HEK293 (cell line): ENCODE measurements at regions not wholly inside any gene's neighbourhood (a gene's known extent, or its start where the extent isn't known, plus 50 kb on each side); places are given as distances from the start of the nearest gene placed in this dataset.

Experiments used
- CTCF ChIA-PET: fragments of 350-600 bp; formaldehyde crosslinking; extraction: SDS; loops from one replicate; lab custom pipeline; 2021; ENCODE audit warnings: antibody characterized with exemption; lab: Yijun Ruan, JAX
- POLR2A ChIA-PET: fragments of 300-600 bp; formaldehyde crosslinking; extraction: SDS; loops from one replicate; lab custom pipeline; 2020; ENCODE audit warnings: antibody characterized with exemption, inconsistent platforms; lab: Yijun Ruan, JAX
- H3K27ac ChIP-seq: fragments of 200-500 bp; sonication (Bioruptor generic); 2 replicates; pipeline ENCODE4 v1.5.1; 2014; ENCODE audit warnings: low read depth, low read length, control low read depth, inconsistent platforms; ENCODE audit errors: extremely low read depth
- H3K36me3 ChIP-seq, 2 experiments: fragments of 200-500 bp in 1 of 2; sonication (Bioruptor generic) in 1 of 2; 1 replicate in 1 of 2; 2 replicates in 1 of 2; pipeline ENCODE4 v1.5.1; 2014 to 2017; ENCODE audit warnings: inconsistent platforms in 2 of 2, low read length in 2 of 2; ENCODE audit not compliant: control insufficient read depth in 2 of 2, insufficient read depth in 1 of 2
- H3K4me1 ChIP-seq: fragments of 200-500 bp; sonication (Bioruptor generic); 2 replicates; pipeline ENCODE4 v1.5.1; 2014; ENCODE audit warnings: mild to moderate bottlenecking, low read length, inconsistent platforms; ENCODE audit not compliant: control insufficient read depth, insufficient read depth
- H3K4me3 ChIP-seq: 2 replicates; pipeline ENCODE4 v1.5.1; 2011; ENCODE audit warnings: low read depth, mild to moderate bottlenecking, control low read depth, low read length, moderate library complexity
- H3K9me3 ChIP-seq: fragments of 200-500 bp; sonication (Bioruptor generic); 2 replicates; pipeline ENCODE4 v1.5.1; 2014; ENCODE audit warnings: low read depth, low read length, inconsistent platforms; ENCODE audit not compliant: control insufficient read depth, insufficient read depth
- BCL11B ChIP-seq: fragments of 450-650 bp; formaldehyde crosslinking; IDR thresholded peaks from 2 replicates; pipeline ENCODE4 v1.5.1; 2016; ENCODE audit warnings: low read depth, missing biosample characterization, missing genetic modification characterization
- FEZF1 ChIP-seq: fragments of 450-650 bp; formaldehyde crosslinking; IDR thresholded peaks from 2 replicates; pipeline ENCODE4 v1.5.1; 2016; ENCODE audit warnings: missing biosample characterization, missing genetic modification characterization
- KLF9 ChIP-seq: fragments of 450-650 bp; formaldehyde crosslinking; IDR thresholded peaks from 2 replicates; pipeline ENCODE4 v1.5.1; 2016; ENCODE audit warnings: missing biosample characterization, missing genetic modification characterization, low read depth
- MEIS1 ChIP-seq: sonication (generic); formaldehyde crosslinking; IDR thresholded peaks from 2 replicates; pipeline ENCODE4 v1.8.1; 2022; ENCODE audit warnings: missing genetic modification reagents, mild to moderate bottlenecking, borderline replicate concordance
- TRIM28 ChIP-seq: IDR thresholded peaks from 2 replicates; pipeline ENCODE4 v1.6.1; 2011; ENCODE audit warnings: low read length, control low read depth, borderline replicate concordance
- ZNF10 ChIP-seq: fragments of 450-650 bp; formaldehyde crosslinking; IDR thresholded peaks from 2 replicates; pipeline ENCODE4 v1.5.1; 2017; ENCODE audit warnings: missing biosample characterization, missing genetic modification characterization
- ZNF112 ChIP-seq: fragments of 450-650 bp; formaldehyde crosslinking; IDR thresholded peaks from 2 replicates; pipeline ENCODE4 v1.5.0; 2017; ENCODE audit warnings: missing biosample characterization, missing genetic modification characterization
- ZNF184 ChIP-seq: fragments of 450-650 bp; IDR thresholded peaks from 2 replicates; pipeline ENCODE4 v1.5.1; 2018; ENCODE audit warnings: missing biosample characterization, mild to moderate bottlenecking, missing genetic modification characterization
- ZNF2 ChIP-seq: fragments of 450-650 bp; formaldehyde crosslinking; IDR thresholded peaks from 2 replicates; pipeline ENCODE4 v1.5.1; 2016; ENCODE audit warnings: missing biosample characterization, missing genetic modification characterization
- ZNF211 ChIP-seq: fragments of 450-650 bp; formaldehyde crosslinking; IDR thresholded peaks from 2 replicates; pipeline ENCODE4 v1.5.1; 2016; ENCODE audit warnings: low read depth, missing biosample characterization, missing genetic modification characterization
- ZNF366 ChIP-seq: fragments of 450-650 bp; formaldehyde crosslinking; conservative IDR thresholded peaks from 2 replicates; pipeline ENCODE4 v1.5.1; 2016; ENCODE audit warnings: missing biosample characterization, missing genetic modification characterization
- ZNF561 ChIP-seq: fragments of 450-650 bp; IDR thresholded peaks from 2 replicates; pipeline ENCODE4 v1.5.1; 2018; ENCODE audit warnings: missing biosample characterization, missing genetic modification characterization, borderline replicate concordance
- ZNF571 ChIP-seq: fragments of 450-650 bp; formaldehyde crosslinking; IDR thresholded peaks from 2 replicates; pipeline ENCODE4 v1.5.0; 2017; ENCODE audit warnings: missing biosample characterization, missing genetic modification characterization
- ZNF610 ChIP-seq: fragments of 450-650 bp; formaldehyde crosslinking; IDR thresholded peaks from 2 replicates; pipeline ENCODE4 v1.5.1; 2016; ENCODE audit warnings: missing biosample characterization, missing genetic modification characterization, borderline replicate concordance
- ZNF626 ChIP-seq: fragments of 450-650 bp; sonication (Bioruptor Pico); formaldehyde crosslinking; IDR thresholded peaks from 2 replicates; pipeline ENCODE4 v1.5.1; 2018; ENCODE audit warnings: missing biosample characterization, missing genetic modification characterization, inconsistent platforms
- ZNF658 ChIP-seq: fragments of 450-650 bp; formaldehyde crosslinking; IDR thresholded peaks from 2 replicates; pipeline ENCODE4; 2016; ENCODE audit warnings: missing biosample characterization, missing genetic modification characterization
- ZNF670 ChIP-seq: fragments of 450-650 bp; formaldehyde crosslinking; IDR thresholded peaks from 2 replicates; pipeline ENCODE4 v1.5.1; 2016; ENCODE audit warnings: missing biosample characterization, missing genetic modification characterization, low read depth
- ZNF830 ChIP-seq: fragments of 450-650 bp; IDR thresholded peaks from 2 replicates; pipeline ENCODE4 v1.5.0; 2018; ENCODE audit warnings: missing biosample characterization, missing genetic modification characterization, low read depth, mild to moderate bottlenecking, moderate library complexity
- ZSCAN23 ChIP-seq: fragments of 450-650 bp; formaldehyde crosslinking; IDR thresholded peaks from 2 replicates; pipeline ENCODE4 v1.5.1; 2016; ENCODE audit warnings: missing biosample characterization, missing genetic modification characterization
- TF ChIP-seq, protein P1 (sequence below): fragments of 450-650 bp; formaldehyde crosslinking; IDR thresholded peaks from 2 replicates; pipeline ENCODE4; 2016; ENCODE audit warnings: missing biosample characterization, missing genetic modification characterization
- TF ChIP-seq, protein P2 (sequence below): fragments of 450-650 bp; formaldehyde crosslinking; IDR thresholded peaks from 2 replicates; pipeline ENCODE4 v1.5.1; 2016; ENCODE audit warnings: missing biosample characterization, missing genetic modification characterization
- TF ChIP-seq, protein P3 (sequence below): fragments of 450-650 bp; formaldehyde crosslinking; IDR thresholded peaks from 2 replicates; pipeline ENCODE4 v1.5.1; 2016; ENCODE audit warnings: missing biosample characterization, missing genetic modification characterization, borderline replicate concordance
- TF ChIP-seq, protein P4 (sequence below): fragments of 450-650 bp; formaldehyde crosslinking; IDR thresholded peaks from 2 replicates; pipeline ENCODE4 v1.5.1; 2017; ENCODE audit warnings: missing biosample characterization, missing genetic modification characterization

DNA sequence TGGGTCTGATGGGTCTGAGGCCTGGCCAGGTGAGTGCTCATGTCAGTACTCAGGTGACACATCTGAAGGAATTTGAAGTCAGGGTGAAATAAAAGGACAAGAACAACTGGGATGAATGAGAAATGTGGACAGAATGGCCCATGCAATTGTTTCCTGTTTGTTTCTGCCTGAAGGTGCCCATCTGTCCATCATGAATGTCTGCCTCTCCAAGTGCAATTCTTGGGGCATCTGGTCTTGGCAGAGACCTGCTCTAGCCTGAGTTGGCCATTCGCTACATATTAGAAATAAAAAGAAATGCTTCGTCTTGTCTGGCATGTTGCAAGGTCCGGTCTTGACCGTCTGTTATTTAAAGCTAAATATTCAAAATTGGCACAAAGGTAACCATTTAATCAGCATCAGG, 142.0 kb upstream of the AGBL1 start:
- no peak overlapping the region for H3K4me3 ChIP-seq
- no peaks in the 10 kb centered on the region for H3K36me3 ChIP-seq
- H3K9me3 ChIP-seq = no peaks in the 10 kb centered on the region
- POLR2A ChIA-PET = no interaction called here
- H3K4me1 ChIP-seq = peaks cover 8% of the 10 kb centered on the region
- H3K27ac ChIP-seq = no peak overlapping the region
- no peak for TF ChIP-seq ZNF658 (tag by site-specific recombination)
- CTCF ChIA-PET = interaction anchor here (0.9 kb wide), 1 partner anchor 72 kb away, joined by 3 read pairs; no protein-coding TSS in a partner anchor

DNA sequence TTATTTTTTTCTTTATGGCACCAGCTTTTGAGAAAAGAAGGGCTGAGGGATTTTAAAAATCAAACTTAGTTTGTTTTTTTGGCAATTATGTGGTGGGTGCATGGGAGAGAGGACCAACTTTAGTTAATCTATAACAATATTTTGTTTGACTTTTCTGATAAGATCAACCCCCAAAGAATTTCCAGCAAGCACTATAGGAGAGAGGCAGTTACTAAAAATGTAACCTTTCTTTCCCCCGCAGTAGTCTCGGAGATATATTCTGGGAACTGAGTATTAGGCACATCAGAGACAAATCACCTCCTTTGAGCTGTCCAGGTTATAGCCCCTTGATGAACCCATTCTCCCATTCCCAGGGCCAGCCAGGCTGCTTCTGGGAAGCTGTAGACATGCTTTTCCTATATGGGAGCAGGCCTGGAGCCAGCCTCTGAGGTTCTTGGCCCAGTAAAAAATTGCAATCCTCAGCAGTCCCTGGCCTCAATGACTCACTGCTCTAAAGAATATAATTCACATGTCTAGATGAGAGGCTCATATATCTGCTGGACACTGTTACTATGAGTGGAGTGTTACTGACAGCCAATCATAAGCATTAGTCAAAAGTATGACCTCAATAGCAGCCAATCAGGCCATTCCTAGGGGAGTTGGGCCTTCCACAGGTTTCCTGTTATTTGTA, 138.3 kb upstream of the AGBL1 start:
- Histone ChIP-seq H3K27ac (peak overlapping the region; percentile 59), H3K4me1 (peaks cover 8% of the 10 kb centered on the region), H3K36me3 (no peaks in the 10 kb centered on the region), H3K9me3 (no peaks in the 10 kb centered on the region), H3K4me3 (no peak overlapping the region)
- CTCF ChIA-PET = interaction anchor here (1.4 kb wide), 2 partner anchors 11 to 76 kb away, joined by 3 to 5 read pairs; no protein-coding TSS in a partner anchor
- no peak for TF ChIP-seq BCL11B (tag by site-specific recombination)
- no peak for TF ChIP-seq ZNF610 (tag by site-specific recombination)
- no peak for TF ChIP-seq ZNF2 (tag by site-specific recombination)
- TF ChIP-seq, protein P1, sequence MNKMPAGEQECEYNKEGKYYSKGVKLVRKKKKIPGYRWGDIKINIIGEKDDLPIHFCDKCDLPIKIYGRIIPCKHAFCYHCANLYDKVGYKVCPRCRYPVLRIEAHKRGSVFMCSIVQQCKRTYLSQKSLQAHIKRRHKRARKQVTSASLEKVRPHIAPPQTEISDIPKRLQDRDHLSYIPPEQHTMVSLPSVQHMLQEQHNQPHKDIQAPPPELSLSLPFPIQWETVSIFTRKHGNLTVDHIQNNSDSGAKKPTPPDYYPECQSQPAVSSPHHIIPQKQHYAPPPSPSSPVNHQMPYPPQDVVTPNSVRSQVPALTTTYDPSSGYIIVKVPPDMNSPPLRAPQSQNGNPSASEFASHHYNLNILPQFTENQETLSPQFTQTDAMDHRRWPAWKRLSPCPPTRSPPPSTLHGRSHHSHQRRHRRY (tag by site-specific recombination) = no peak
- TF ChIP-seq ZNF561 (tag by site-specific recombination) = no peak
- TF ChIP-seq FEZF1 (tag by site-specific recombination) = no peak
- no peak for TF ChIP-seq ZNF184 (tag by site-specific recombination)
- TF ChIP-seq, protein P2, sequence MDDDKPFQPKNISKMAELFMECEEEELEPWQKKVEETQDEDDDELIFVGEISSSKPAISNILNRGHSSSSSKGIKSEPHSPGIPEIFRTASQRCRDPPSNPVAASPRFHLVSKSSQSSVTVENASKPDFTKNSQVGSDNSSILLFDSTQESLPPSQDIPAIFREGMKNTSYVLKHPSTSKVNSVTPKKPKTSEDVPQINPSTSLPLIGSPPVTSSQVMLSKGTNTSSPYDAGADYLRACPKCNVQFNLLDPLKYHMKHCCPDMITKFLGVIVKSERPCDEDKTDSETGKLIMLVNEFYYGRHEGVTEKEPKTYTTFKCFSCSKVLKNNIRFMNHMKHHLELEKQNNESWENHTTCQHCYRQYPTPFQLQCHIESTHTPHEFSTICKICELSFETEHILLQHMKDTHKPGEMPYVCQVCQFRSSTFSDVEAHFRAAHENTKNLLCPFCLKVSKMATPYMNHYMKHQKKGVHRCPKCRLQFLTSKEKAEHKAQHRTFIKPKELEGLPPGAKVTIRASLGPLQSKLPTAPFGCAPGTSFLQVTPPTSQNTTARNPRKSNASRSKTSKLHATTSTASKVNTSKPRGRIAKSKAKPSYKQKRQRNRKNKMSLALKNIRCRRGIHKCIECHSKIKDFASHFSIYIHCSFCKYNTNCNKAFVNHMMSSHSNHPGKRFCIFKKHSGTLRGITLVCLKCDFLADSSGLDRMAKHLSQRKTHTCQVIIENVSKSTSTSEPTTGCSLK = no peak
- no peak for TF ChIP-seq ZNF211
- no peak for TF ChIP-seq ZNF112 (tag by site-specific recombination)
- TF ChIP-seq ZNF670 (tag by site-specific recombination) = no peak
- POLR2A ChIA-PET = interaction anchor here (0.7 kb wide), 1 partner anchor 1697 kb away, joined by 3 read pairs; no protein-coding TSS in a partner anchor

DNA sequence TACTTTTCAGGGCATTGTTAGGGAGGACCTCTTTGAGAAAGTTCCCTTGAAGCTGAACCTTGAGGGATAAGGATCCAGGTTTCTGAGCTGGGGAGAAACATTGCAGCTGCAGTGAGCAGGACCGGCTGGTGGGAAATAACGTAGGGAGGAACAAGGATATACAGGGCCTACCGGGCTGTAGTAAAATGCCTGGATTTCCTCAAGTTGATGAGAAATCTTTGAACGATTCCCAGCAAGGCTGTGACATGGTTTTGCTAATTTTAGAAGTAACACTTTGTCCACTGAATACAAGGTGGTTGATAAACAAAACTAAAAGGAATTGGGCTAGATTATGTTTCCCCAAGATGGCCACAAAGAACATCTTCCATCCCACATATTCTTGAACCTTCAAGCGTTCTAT, 137.0 kb upstream of the AGBL1 start:
- CTCF ChIA-PET = no interaction called here
- Histone ChIP-seq H3K36me3 (no peaks in the 10 kb centered on the region), H3K9me3 (no peaks in the 10 kb centered on the region), H3K4me3 (no peak overlapping the region), H3K27ac (no peak overlapping the region), H3K4me1 (peaks cover 8% of the 10 kb centered on the region)
- POLR2A ChIA-PET = no interaction called here
- TF ChIP-seq, protein P3, sequence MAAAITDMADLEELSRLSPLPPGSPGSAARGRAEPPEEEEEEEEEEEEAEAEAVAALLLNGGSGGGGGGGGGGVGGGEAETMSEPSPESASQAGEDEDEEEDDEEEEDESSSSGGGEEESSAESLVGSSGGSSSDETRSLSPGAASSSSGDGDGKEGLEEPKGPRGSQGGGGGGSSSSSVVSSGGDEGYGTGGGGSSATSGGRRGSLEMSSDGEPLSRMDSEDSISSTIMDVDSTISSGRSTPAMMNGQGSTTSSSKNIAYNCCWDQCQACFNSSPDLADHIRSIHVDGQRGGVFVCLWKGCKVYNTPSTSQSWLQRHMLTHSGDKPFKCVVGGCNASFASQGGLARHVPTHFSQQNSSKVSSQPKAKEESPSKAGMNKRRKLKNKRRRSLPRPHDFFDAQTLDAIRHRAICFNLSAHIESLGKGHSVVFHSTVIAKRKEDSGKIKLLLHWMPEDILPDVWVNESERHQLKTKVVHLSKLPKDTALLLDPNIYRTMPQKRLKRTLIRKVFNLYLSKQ (tag by site-specific recombination) = no peak
- TF ChIP-seq ZNF626 (tag by site-specific recombination) (no peak), ZNF561 (tag by site-specific recombination) (no peak), KLF9 (no peak), ZSCAN23 (tag by site-specific recombination) (no peak), ZNF366 (tag by site-specific recombination) (no peak), ZNF830 (tag by site-specific recombination) (no peak), MEIS1 (CRISPR knock-in tag) (no peak), ZNF571 (no peak), TRIM28 (no peak), ZNF10 (tag by site-specific recombination) (no peak)
- TF ChIP-seq, protein P4, sequence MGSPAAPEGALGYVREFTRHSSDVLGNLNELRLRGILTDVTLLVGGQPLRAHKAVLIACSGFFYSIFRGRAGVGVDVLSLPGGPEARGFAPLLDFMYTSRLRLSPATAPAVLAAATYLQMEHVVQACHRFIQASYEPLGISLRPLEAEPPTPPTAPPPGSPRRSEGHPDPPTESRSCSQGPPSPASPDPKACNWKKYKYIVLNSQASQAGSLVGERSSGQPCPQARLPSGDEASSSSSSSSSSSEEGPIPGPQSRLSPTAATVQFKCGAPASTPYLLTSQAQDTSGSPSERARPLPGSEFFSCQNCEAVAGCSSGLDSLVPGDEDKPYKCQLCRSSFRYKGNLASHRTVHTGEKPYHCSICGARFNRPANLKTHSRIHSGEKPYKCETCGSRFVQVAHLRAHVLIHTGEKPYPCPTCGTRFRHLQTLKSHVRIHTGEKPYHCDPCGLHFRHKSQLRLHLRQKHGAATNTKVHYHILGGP (tag by site-specific recombination) = no peak
- TF ChIP-seq, protein P2 = no peak
